PC-9 (cell line): ENCODE measurements at regions not wholly inside any gene's neighbourhood (a gene's known extent, or its start where the extent isn't known, plus 50 kb on each side); places are given as distances from the start of the nearest gene placed in this dataset.

Experiments
- BruUV-seq: library from RNA; stranded (reverse); fragments of 400-500 nt; replicated peaks from 2 replicates; lab custom pipeline; 2021; lab: Mats Ljungman, UMichigan
- CTCF ChIA-PET: fragments of 300-600 bp; sonication (Branson Sonifier 250); formaldehyde crosslinking; loops from one replicate; lab custom pipeline; 2022; ENCODE audit warnings: antibody characterized with exemption; lab: Charles Lee
- POLR2A ChIA-PET: fragments of 300-600 bp; sonication (Branson Sonifier 250); formaldehyde crosslinking; loops from one replicate; lab custom pipeline; 2022; ENCODE audit warnings: antibody characterized with exemption; ENCODE audit not compliant: unreplicated experiment; lab: Charles Lee
- DNase-seq, 2 experiments: peaks; one replicate each; pipeline versions ENCODE4 v3.0.0 to v3.0.0-alpha.2; 2015 to 2022; ENCODE audit warnings: mixed read lengths in 1 of 2
- H2AFZ ChIP-seq: fragments of 200-600 bp; sonication (generic); 2 replicates; pipeline ENCODE4 v1.8.1; 2017; ENCODE audit warnings: antibody characterized with exemption
- H3F3A ChIP-seq: fragments of 200-600 bp; sonication (generic); 2 replicates; pipeline ENCODE4 v1.8.1; 2017; ENCODE audit warnings: antibody characterized with exemption, mild to moderate bottlenecking, low read depth; ENCODE audit not compliant: insufficient read depth
- H3K27ac ChIP-seq: fragments of 200-600 bp; sonication (generic); 2 replicates; pipeline ENCODE4 v1.6.1; 2016; ENCODE audit warnings: mixed run types
- H3K27me3 ChIP-seq: fragments of 200-600 bp; sonication (generic); 2 replicates; pipeline ENCODE4 v1.6.1; 2016; ENCODE audit warnings: low read depth, mixed run types; ENCODE audit not compliant: insufficient read depth
- H3K36me3 ChIP-seq: fragments of 200-600 bp; sonication (generic); 2 replicates; pipeline ENCODE4 v1.6.1; 2016; ENCODE audit warnings: low read depth, mixed run types
- H3K4me1 ChIP-seq: fragments of 200-600 bp; sonication (generic); replicated peaks from 2 replicates; pipeline ENCODE4 v1.6.1; 2016; ENCODE audit warnings: mixed run types; ENCODE audit not compliant: insufficient read depth
- H3K4me2 ChIP-seq: fragments of 200-600 bp; sonication (generic); 2 replicates; pipeline ENCODE4 v1.6.1; 2017; ENCODE audit warnings: mixed run types
- H3K4me3 ChIP-seq: fragments of 200-600 bp; sonication (generic); 2 replicates; pipeline ENCODE4 v1.6.1; 2016; ENCODE audit warnings: mixed run types
- H3K79me2 ChIP-seq: fragments of 200-600 bp; sonication (generic); 2 replicates; pipeline ENCODE4 v1.6.1; 2017; ENCODE audit warnings: low read depth, mixed run types
- H3K9me2 ChIP-seq: fragments of 200-600 bp; sonication (generic); 2 replicates; pipeline ENCODE4 v1.8.1; 2017; ENCODE audit warnings: mild to moderate bottlenecking; ENCODE audit not compliant: insufficient read depth
- H3K9me3 ChIP-seq: fragments of 200-600 bp; sonication (generic); 2 replicates; pipeline ENCODE4 v1.8.1; 2016; ENCODE audit warnings: low read depth; ENCODE audit not compliant: insufficient read depth
- H4K20me1 ChIP-seq: fragments of 200-600 bp; sonication (generic); 2 replicates; pipeline ENCODE4 v1.8.1; 2017; ENCODE audit not compliant: insufficient read depth
- CTCF ChIP-seq: fragments of 200-600 bp; sonication (generic); conservative IDR thresholded peaks from 2 replicates; pipeline ENCODE4 v1.6.1; 2017; ENCODE audit warnings: mixed run types, antibody characterized with exemption, mild to moderate bottlenecking, moderate library complexity
- EZH2 ChIP-seq: fragments of 200-600 bp; sonication (generic); IDR thresholded peaks from 2 replicates; pipeline ENCODE4 v1.8.0; 2017; ENCODE audit warnings: antibody characterized with exemption, low read depth
- intact Hi-C: fragments of 100-400 bp; cut with micrococcal nuclease; formaldehyde crosslinking; loops from one replicate; pipeline ENCODE4 v1.10.0; 2022; ENCODE audit not compliant: unreplicated experiment

GRCh38 chr6:156602066-156602385 is 175.2 kb upstream of the ARID1B start:
- Histone ChIP-seq H3K4me3 (no peak overlapping the region), H2AFZ (no peak overlapping the region), H3K4me2 (no peak overlapping the region), H3K27me3 (no peaks in the 10 kb centered on the region), H3F3A (no peaks in the 10 kb centered on the region), H3K9me2 (no peaks in the 10 kb centered on the region), H3K27ac (no peak overlapping the region), H3K9me3 (no peaks in the 10 kb centered on the region), H3K4me1 (no peaks in the 10 kb centered on the region), H4K20me1 (no peaks in the 10 kb centered on the region), H3K79me2 (no peaks in the 10 kb centered on the region), H3K36me3 (no peaks in the 10 kb centered on the region)
- DNase-seq = no peak
- TF ChIP-seq EZH2 = no peak
- TF ChIP-seq CTCF = no peak
- intact Hi-C loops = no loop called here
- ChIA-PET POLR2A (no interaction called here), CTCF (no interaction called here)
- no TSS peak for BruUV-seq

- Histone ChIP-seq H3K4me3 (no peak overlapping the region), H3K79me2 (no peaks in the 10 kb centered on the region), H3K4me1 (no peaks in the 10 kb centered on the region), H3K36me3 (no peaks in the 10 kb centered on the region), H3K27ac (no peak overlapping the region), H3K9me2 (no peaks in the 10 kb centered on the region), H4K20me1 (no peaks in the 10 kb centered on the region), H2AFZ (no peak overlapping the region), H3K4me2 (no peak overlapping the region), H3K27me3 (no peaks in the 10 kb centered on the region), H3F3A (no peaks in the 10 kb centered on the region), H3K9me3 (no peaks in the 10 kb centered on the region)
- no peak for DNase-seq
- ChIA-PET POLR2A (no interaction called here), CTCF (interaction anchor here (0.5 kb wide), 1 partner anchor 1060 kb away, joined by 6 read pairs; no protein-coding TSS in a partner anchor)
- BruUV-seq = no TSS peak
- TF ChIP-seq EZH2 (no peak), CTCF (no peak)
- intact Hi-C loops = no loop called here
These were observed 175.8 kb upstream of the ARID1B start for GRCh38 chr6:156601152-156602065.

GRCh38 chr6:156600678-156601077 is 176.5 kb upstream of the ARID1B start:
- no peaks in the 10 kb centered on the region for H3K27me3 ChIP-seq
- no TSS peak for BruUV-seq
- H3K4me1 ChIP-seq = no peaks in the 10 kb centered on the region
- no peak overlapping the region for H2AFZ ChIP-seq
- TF ChIP-seq CTCF = no peak
- TF ChIP-seq EZH2 = no peak
- no peak overlapping the region for H3K4me2 ChIP-seq
- CTCF ChIA-PET = interaction anchor here (0.6 kb wide), 1 partner anchor 206 kb away, joined by 5 read pairs; no protein-coding TSS in a partner anchor
- no peaks in the 10 kb centered on the region for H3K36me3 ChIP-seq
- POLR2A ChIA-PET = no interaction called here
- H3K79me2 ChIP-seq = no peaks in the 10 kb centered on the region
- H3K9me2 ChIP-seq = no peaks in the 10 kb centered on the region
- H3K9me3 ChIP-seq = no peaks in the 10 kb centered on the region
- intact Hi-C loops = no loop called here
- DNase-seq = no peak
- H4K20me1 ChIP-seq = no peaks in the 10 kb centered on the region
- H3K4me3 ChIP-seq = no peak overlapping the region
- H3K27ac ChIP-seq = no peak overlapping the region
- no peaks in the 10 kb centered on the region for H3F3A ChIP-seq
